GM12874 (cell line): ENCODE measurements at regions not wholly inside any gene's neighbourhood (a gene's known extent, or its start where the extent isn't known, plus 50 kb on each side); places are given as distances from the start of the nearest gene placed in this dataset.

ENCODE experiments used
- TF ChIP-seq, protein P1 (sequence below): IDR thresholded peaks from 2 replicates; pipeline ENCODE4 v1.5.1; 2011; ENCODE audit warnings: low read depth, mild to moderate bottlenecking, control low read depth, low read length, moderate library complexity; ENCODE audit not compliant: insufficient read depth

DNA sequence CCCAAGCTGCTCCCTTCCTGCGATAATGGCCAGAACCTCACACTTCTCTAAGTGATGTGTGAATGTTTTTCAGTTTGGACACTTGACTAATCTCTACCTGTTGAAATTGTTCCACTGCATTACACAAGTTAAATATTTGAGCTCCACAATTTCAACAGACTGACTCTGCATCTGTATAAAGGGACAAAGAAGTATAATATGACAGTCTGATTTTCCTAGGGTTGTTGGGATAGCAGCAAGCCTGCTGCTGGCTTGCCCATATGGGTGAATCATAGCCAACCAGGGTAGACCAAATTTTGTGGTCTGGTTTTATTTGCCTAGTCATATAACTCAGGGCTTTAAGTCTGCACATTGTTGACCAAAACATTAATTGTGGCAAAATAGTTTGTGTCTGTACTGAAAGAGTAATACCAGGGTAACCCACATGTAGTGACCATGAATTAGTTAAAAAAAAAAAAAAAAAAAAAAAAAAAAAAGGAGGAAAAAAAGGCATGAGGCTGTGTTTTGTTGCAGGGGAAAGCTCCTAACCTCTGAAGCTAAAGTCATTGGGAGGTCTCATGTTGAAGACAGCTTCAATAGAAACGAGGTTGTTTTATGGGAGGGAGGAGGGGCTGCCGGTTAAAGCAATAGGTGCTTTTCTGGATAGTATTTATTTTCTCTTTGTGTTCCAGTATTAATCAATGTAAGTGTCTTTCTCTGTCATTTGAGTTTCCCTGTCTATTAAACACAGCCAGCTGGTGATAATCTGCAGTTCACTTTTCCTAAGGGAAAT, 534.2 kb downstream of the RAB28 start:
- TF ChIP-seq, protein P1, sequence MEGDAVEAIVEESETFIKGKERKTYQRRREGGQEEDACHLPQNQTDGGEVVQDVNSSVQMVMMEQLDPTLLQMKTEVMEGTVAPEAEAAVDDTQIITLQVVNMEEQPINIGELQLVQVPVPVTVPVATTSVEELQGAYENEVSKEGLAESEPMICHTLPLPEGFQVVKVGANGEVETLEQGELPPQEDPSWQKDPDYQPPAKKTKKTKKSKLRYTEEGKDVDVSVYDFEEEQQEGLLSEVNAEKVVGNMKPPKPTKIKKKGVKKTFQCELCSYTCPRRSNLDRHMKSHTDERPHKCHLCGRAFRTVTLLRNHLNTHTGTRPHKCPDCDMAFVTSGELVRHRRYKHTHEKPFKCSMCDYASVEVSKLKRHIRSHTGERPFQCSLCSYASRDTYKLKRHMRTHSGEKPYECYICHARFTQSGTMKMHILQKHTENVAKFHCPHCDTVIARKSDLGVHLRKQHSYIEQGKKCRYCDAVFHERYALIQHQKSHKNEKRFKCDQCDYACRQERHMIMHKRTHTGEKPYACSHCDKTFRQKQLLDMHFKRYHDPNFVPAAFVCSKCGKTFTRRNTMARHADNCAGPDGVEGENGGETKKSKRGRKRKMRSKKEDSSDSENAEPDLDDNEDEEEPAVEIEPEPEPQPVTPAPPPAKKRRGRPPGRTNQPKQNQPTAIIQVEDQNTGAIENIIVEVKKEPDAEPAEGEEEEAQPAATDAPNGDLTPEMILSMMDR, result no peak

DNA sequence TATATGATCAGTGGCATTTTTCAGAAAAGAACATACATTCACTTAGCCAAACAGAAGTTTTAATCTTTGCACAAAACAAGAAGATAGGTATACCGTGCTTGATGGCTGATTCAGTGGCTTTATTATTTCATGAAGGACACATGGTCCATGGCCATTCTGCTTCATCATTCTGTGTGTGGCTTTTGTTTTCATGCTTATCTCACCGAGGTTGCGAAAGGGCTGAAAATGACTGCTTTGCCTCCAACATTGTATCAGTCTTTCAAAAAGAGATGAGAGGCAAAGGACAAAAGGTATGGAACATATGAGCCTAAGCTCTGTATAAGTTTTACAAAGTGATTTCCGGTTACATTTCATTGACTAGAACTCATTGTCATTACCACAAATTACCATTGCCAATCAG, 541.1 kb downstream of the RAB28 start:
- TF ChIP-seq, protein P1, result no peak

DNA sequence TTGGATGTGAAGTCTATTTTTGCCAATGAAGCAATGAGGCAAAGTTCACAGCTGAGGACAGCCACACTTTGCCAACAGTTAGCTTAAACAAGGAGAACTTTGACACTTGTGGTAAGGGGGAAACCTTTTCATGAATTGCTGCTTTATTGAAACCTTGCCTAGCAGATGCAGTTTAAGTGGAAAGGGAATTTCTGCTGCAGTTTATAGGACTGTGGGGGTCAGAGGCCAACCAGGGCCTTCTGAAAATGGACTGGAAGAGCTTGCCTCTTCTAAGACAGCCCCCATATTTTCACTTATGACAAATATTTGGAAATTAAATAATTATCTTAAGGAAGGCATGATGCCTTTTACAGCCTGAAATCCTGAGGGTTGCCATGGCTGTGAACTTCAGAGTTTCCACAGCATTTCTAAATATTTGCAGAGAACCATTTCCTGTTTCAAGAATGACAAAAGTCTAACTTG, 550.3 kb downstream of the RAB28 start:
- TF ChIP-seq, protein P1, result no peak

DNA sequence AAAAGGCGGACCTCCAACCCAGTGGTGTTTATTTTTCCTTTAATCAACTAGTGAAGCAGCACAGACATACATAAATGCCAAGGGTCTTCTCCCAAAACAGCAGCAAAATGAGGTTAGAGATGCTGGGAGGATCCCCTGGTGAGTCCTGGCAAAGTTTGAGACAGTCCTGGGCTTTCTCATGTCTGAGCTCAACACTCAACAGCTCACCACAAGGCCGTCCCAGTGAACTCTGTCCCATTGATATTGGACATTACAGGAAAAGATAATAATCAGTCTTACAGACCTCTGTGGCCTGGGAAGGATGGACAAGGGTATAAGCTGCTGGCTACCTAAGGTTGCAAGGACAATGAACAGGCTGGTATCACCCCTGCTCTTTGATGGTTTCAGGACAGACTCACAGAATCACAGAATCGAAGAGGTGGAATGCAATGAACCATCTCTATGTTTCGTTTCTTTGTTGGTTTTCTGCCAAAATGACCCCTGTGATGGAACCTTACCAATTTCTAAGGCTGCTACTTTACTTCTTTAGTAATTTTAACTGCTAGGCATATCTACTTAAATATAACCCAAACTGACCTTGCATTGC, 551.8 kb downstream of the RAB28 start:
- TF ChIP-seq, protein P1, result no peak

DNA sequence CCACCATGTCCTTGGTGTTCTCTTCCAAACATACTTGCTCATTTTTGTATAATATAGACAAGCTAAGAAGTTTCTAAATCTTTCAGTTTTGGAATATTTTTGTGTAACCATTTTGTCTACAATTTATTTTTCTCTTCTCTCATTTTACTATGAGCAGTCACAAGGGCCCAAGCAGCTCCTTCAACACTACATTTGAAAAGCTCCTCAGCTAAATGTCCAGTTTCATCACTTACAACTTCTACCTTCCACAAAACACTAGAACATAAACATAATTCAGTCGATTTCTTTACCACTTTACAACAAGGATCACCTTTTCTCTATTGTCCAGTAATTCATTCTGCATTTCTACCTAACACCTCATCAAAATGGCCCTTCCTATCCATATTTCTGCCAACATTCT, 554.4 kb downstream of the RAB28 start:
- TF ChIP-seq, protein P1, result no peak

DNA sequence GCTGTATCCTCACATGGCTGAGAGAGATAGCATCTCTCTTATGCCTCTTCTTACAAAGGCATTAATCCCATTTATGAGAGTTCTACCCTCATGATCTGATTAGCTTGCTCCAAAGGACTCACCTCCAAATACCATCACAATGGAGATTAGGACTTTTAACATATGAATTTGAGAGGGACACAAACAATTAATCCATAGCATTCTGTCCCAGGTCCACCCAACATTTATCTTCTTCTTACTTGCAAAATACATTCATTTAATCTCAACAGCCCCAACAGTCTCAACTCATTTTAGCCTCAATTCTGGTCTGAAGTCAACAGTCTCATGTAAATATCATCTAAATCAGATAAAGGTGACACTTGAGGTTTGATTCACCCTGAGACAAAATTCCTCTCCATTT, 555.4 kb downstream of the RAB28 start:
- TF ChIP-seq, protein P1, result no peak

DNA sequence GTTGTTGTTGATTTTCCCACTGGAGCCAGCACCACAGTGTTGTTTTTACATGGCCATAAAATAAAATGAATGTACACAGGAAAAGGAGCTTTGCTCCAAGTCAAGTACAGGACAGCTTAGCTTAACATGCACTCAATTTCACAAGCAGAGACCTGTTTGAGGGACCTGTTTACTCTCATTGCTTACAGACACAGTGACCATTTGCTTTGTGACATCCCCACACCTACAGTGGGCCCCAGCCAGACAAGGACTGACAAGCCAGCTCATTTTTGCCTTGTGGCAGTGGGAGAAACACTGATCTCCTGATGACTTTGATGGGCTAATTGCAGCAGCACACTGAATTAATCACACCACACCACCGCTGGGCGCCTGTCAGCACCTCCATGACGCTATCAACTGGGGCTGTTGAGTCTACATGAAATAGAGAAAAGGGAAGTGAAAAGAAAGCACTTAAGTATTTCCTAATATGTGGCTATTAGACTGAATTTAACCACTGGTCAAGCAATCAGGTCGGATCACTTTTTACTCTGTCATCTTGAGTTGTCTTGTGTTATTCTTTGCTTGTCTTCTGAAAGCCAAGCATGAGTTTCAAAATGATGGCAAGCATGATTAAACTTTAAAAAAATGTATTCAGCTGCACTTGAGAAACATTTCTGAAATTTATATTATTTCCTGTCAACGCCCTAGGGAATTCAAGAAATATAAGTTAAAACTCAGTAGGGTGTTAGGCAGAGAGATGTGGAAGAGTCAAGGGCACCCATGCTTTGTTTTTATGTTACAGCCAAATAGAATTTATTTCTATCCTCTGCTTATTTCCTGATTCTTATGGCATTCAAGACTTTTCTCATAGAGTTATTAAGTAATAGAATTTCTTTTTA, 557.7 kb downstream of the RAB28 start:
- TF ChIP-seq, protein P1, result no peak
